Activated CD4-positive, alpha-beta T cell treated with anti-CD3 and anti-CD28 coated beads, Interleukin-2, amount 10 ng/mL, durations not matched to agents 7 days and 5 days (primary cell): ENCODE measurements at regions not wholly inside any gene's neighbourhood (a gene's known extent, or its start where the extent isn't known, plus 50 kb on each side); places are given as distances from the start of the nearest gene placed in this dataset.

Experiments used
- CTCF ChIA-PET: fragments of 350-600 bp; sonication (Branson Sonifier 250); formaldehyde crosslinking; loops from one replicate; lab custom pipeline; 2021; ENCODE audit warnings: antibody characterized with exemption; lab: Charles Lee
- POLR2A ChIA-PET: fragments of 350-600 bp; sonication (Branson Sonifier 250); formaldehyde crosslinking; loops from one replicate; lab custom pipeline; 2021; ENCODE audit warnings: antibody characterized with exemption; lab: Charles Lee
- DNase-seq: peaks from one replicate; pipeline ENCODE4 v3.0.0-alpha.2; 2020
- H3K27ac Mint-ChIP-seq: one replicate; pipeline ENCODE4 v1.8.0; 2021; ENCODE audit warnings: mild to moderate bottlenecking, moderate library complexity, mixed read lengths
- H3K27me3 Mint-ChIP-seq: one replicate; pipeline ENCODE4 v1.8.0; 2021; ENCODE audit warnings: mixed read lengths
- H3K36me3 Mint-ChIP-seq: one replicate; pipeline ENCODE4 v1.8.0; 2021; ENCODE audit warnings: low read depth, mixed read lengths
- H3K4me1 Mint-ChIP-seq: one replicate; pipeline ENCODE4 v1.8.0; 2021; ENCODE audit warnings: mixed read lengths
- H3K4me3 Mint-ChIP-seq: one replicate; pipeline ENCODE4 v1.8.0; 2021; ENCODE audit warnings: mild to moderate bottlenecking, moderate library complexity, mixed read lengths
- H3K9me3 Mint-ChIP-seq: one replicate; pipeline ENCODE4 v1.8.0; 2021; ENCODE audit warnings: mixed read lengths

DNA sequence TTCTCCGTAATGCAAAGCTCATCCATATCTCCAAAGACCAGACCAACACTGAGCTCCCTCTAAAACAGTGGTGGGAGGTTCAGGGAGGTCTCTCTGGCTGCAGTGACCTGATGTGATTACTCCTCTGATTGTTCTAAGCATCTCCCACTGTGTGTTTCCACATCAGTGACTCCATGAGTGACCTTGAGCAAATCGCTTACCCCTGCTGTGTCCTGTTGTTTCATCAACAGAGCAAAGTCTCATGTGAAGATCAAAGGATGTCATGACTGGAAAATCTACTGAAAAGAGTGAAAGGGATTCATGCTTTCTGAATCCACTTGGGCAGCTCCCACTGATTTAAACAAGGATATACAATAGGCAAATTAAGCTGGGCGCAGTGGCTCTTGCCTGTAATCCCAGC, 352.9 kb downstream of the TMEM114 start:
- Mint-ChIP-seq H3K4me3 (no peak overlapping the region), H3K36me3 (no peaks in the 10 kb centered on the region), H3K9me3 (peaks cover 3% of the 10 kb centered on the region), H3K27ac (no peak overlapping the region), H3K4me1 (no peaks in the 10 kb centered on the region), H3K27me3 (no peaks in the 10 kb centered on the region)
- no peak for DNase-seq
- POLR2A ChIA-PET: no interaction called here
- CTCF ChIA-PET: no interaction called here

- DNase-seq: no peak
- peaks cover 3% of the 10 kb centered on the region for H3K9me3 Mint-ChIP-seq
- no peaks in the 10 kb centered on the region for H3K27me3 Mint-ChIP-seq
- CTCF ChIA-PET: no interaction called here
- no peak overlapping the region for H3K27ac Mint-ChIP-seq
- H3K36me3 Mint-ChIP-seq: no peaks in the 10 kb centered on the region
- no peaks in the 10 kb centered on the region for H3K4me1 Mint-ChIP-seq
- H3K4me3 Mint-ChIP-seq: no peak overlapping the region
- POLR2A ChIA-PET: no interaction called here
These were observed 353.5 kb downstream of the TMEM114 start for GRCh38 chr16:8236816-8237215.

DNA sequence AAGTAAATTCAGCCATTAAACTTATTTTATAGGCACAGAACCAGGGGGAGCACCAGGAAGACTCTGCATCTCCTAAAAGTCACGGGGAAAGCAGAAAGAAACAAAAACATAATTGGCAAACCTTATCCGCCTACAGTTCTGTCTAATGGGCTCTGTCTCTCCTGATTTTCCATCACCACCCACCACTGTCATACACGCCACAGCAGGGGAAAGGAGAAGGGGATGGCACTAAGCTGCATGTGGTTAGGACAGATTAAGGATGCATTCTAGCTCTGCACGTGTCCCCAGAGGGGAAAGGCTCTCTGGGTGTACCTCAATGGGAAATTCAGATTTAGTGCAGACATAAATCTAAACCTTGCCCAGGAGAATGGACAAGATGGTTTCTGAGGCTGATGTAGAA, 359.8 kb downstream of the TMEM114 start:
- Mint-ChIP-seq H3K4me1 (no peaks in the 10 kb centered on the region), H3K27me3 (no peaks in the 10 kb centered on the region), H3K36me3 (no peaks in the 10 kb centered on the region), H3K4me3 (no peak overlapping the region), H3K9me3 (peaks cover 2% of the 10 kb centered on the region), H3K27ac (no peak overlapping the region)
- CTCF ChIA-PET: no interaction called here
- DNase-seq: no peak
- POLR2A ChIA-PET: no interaction called here

- no peak overlapping the region for H3K27ac Mint-ChIP-seq
- ChIA-PET CTCF (no interaction called here), POLR2A (no interaction called here)
- H3K4me3 Mint-ChIP-seq: no peak overlapping the region
- peaks cover 2% of the 10 kb centered on the region for H3K9me3 Mint-ChIP-seq
- no peaks in the 10 kb centered on the region for H3K4me1 Mint-ChIP-seq
- no peaks in the 10 kb centered on the region for H3K27me3 Mint-ChIP-seq
- H3K36me3 Mint-ChIP-seq: no peaks in the 10 kb centered on the region
- DNase-seq: no peak
These were observed 361.2 kb downstream of the TMEM114 start for GRCh38 chr16:8229011-8229520.

DNA sequence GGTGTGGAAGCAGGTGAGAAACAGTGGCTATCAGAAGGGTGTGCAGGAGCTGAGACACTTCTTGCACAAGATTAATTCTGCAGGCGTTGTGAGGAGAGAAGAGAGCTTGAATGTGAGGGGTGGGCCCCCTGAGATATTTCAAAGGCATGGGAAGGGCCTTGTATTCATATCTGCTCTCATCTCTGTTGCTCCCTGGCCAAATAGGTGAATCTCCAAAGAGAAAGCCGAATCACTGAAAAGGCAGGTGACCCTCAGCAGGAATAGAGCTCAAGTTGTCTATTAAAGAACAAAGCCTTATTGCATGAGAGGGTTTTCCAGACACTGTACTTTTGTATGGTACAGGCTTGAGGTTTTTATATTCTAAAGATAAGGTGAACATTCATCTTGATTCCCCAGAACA, 373.1 kb downstream of the TMEM114 start:
- no peak for DNase-seq
- Mint-ChIP-seq H3K27me3 (no peaks in the 10 kb centered on the region), H3K4me3 (no peak overlapping the region), H3K36me3 (no peaks in the 10 kb centered on the region), H3K4me1 (no peaks in the 10 kb centered on the region), H3K9me3 (peaks cover 18% of the 10 kb centered on the region), H3K27ac (no peak overlapping the region)
- CTCF ChIA-PET: no interaction called here
- POLR2A ChIA-PET: interaction anchor here (0.7 kb wide), 1 partner anchor 22 kb away, joined by 3 read pairs; no protein-coding TSS in a partner anchor

DNA sequence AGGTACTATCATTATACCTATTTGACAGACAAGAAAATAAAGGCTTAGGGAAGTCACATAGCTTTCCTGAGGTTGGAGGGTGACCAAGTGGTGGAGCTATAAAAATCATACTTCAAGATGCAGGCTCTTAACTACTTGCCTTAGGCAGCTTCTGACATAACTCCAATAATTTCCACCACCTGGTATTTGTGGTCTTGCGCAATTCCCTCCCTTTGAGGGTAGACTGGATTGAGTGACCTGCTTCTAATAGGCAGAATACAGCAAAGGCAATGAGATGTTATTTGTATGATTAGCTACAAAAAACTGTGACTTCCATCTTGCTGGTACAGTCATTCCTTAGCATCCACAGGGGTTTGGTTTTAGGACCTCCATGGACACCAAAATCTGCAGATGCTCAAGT, 385.5 kb downstream of the TMEM114 start:
- H3K36me3 Mint-ChIP-seq: no peaks in the 10 kb centered on the region
- POLR2A ChIA-PET: no interaction called here
- peaks cover 3% of the 10 kb centered on the region for H3K9me3 Mint-ChIP-seq
- DNase-seq: no peak
- no peaks in the 10 kb centered on the region for H3K4me1 Mint-ChIP-seq
- no peak overlapping the region for H3K4me3 Mint-ChIP-seq
- CTCF ChIA-PET: interaction anchor here (0.9 kb wide), 1 partner anchor 87 kb away, joined by 3 read pairs; no protein-coding TSS in a partner anchor
- no peaks in the 10 kb centered on the region for H3K27me3 Mint-ChIP-seq
- no peak overlapping the region for H3K27ac Mint-ChIP-seq

GRCh38 chr16:8204096-8204495, 386.2 kb downstream of the TMEM114 start:
- H3K4me3 Mint-ChIP-seq: no peak overlapping the region

DNA sequence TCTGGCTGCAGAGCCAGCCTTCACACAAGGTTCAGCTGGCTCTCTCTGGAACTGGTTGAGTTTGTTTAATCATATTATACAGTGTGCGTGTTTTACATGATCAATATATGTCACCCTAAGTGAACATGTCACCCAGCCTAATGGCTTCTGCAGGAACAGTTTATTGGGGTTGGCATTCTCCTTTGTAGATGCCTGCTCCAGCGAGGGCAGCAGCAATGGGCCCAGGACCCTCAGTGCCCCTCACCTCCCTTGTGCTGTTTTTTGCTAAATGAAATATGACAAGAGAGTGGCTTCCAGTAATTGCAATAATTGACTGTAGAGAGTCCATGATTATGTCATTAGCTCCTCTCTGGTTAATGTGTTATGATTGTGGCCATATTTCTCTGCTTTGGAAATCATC, 387.2 kb downstream of the TMEM114 start:
- Mint-ChIP-seq H3K36me3 (no peaks in the 10 kb centered on the region), H3K4me3 (no peak overlapping the region), H3K9me3 (peaks cover 3% of the 10 kb centered on the region), H3K27ac (no peak overlapping the region), H3K27me3 (no peaks in the 10 kb centered on the region), H3K4me1 (no peaks in the 10 kb centered on the region)
- DNase-seq: no peak
- ChIA-PET CTCF (no interaction called here), POLR2A (no interaction called here)

More at GRCh38 chr16:8204096-8204495, 386.2 kb downstream of the TMEM114 start:
- peaks cover 3% of the 10 kb centered on the region for H3K9me3 Mint-ChIP-seq
- no peaks in the 10 kb centered on the region for H3K36me3 Mint-ChIP-seq
- H3K27ac Mint-ChIP-seq: no peak overlapping the region
- DNase-seq: no peak
- H3K4me1 Mint-ChIP-seq: no peaks in the 10 kb centered on the region
- CTCF ChIA-PET: interaction anchor here (0.9 kb wide), 1 partner anchor 86 kb away, joined by 3 read pairs; no protein-coding TSS in a partner anchor
- no peaks in the 10 kb centered on the region for H3K27me3 Mint-ChIP-seq
- POLR2A ChIA-PET: no interaction called here

DNA sequence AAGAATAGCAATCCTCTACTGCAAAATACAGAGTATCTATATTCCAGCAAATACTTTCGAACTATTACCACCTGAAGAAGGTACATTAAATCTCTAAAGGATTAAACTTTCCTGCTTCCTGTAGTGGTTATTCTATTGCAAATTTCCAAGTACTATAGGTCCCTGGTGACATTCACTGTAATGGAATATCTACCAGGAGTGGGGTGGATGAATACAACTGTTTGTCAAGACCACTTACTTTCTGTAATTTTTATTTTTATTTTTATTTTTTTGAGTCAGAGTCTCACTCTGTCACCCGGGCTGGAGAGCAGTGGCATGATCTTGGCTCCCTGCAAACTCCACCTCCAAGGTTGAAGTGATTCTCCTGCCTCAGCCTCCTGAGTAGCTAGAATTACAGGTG, 389.5 kb downstream of the TMEM114 start:
- Mint-ChIP-seq H3K4me1 (no peaks in the 10 kb centered on the region), H3K36me3 (no peaks in the 10 kb centered on the region), H3K27ac (no peak overlapping the region), H3K27me3 (no peaks in the 10 kb centered on the region), H3K4me3 (no peak overlapping the region), H3K9me3 (peaks cover 5% of the 10 kb centered on the region)
- CTCF ChIA-PET: no interaction called here
- no peak for DNase-seq
- POLR2A ChIA-PET: no interaction called here

GRCh38 chr16:8199390-8199789, 390.9 kb downstream of the TMEM114 start:
- Mint-ChIP-seq H3K9me3 (peaks cover 5% of the 10 kb centered on the region), H3K4me3 (no peak overlapping the region), H3K27ac (no peak overlapping the region), H3K4me1 (no peaks in the 10 kb centered on the region), H3K27me3 (no peaks in the 10 kb centered on the region), H3K36me3 (no peaks in the 10 kb centered on the region)
- ChIA-PET CTCF (no interaction called here), POLR2A (no interaction called here)
- no peak for DNase-seq

- Mint-ChIP-seq H3K27me3 (no peaks in the 10 kb centered on the region), H3K27ac (no peak overlapping the region), H3K4me1 (no peaks in the 10 kb centered on the region), H3K4me3 (no peak overlapping the region), H3K9me3 (peaks cover 19% of the 10 kb centered on the region), H3K36me3 (no peaks in the 10 kb centered on the region)
- DNase-seq: no peak
- ChIA-PET CTCF (interaction anchor here (1.6 kb wide), 1 partner anchor 16 kb away, joined by 4 read pairs; no protein-coding TSS in a partner anchor), POLR2A (interaction anchor here (0.7 kb wide), 1 partner anchor 22 kb away, joined by 3 read pairs; no protein-coding TSS in a partner anchor)
These were observed 395.5 kb downstream of the TMEM114 start for GRCh38 chr16:8194794-8195193.

- Mint-ChIP-seq H3K4me1 (no peaks in the 10 kb centered on the region), H3K27me3 (no peaks in the 10 kb centered on the region), H3K36me3 (no peaks in the 10 kb centered on the region), H3K4me3 (no peak overlapping the region), H3K9me3 (peaks cover 20% of the 10 kb centered on the region), H3K27ac (no peak overlapping the region)
- DNase-seq: no peak
- POLR2A ChIA-PET: no interaction called here
- CTCF ChIA-PET: no interaction called here
These were observed 401.5 kb downstream of the TMEM114 start for GRCh38 chr16:8188841-8189240.

DNA sequence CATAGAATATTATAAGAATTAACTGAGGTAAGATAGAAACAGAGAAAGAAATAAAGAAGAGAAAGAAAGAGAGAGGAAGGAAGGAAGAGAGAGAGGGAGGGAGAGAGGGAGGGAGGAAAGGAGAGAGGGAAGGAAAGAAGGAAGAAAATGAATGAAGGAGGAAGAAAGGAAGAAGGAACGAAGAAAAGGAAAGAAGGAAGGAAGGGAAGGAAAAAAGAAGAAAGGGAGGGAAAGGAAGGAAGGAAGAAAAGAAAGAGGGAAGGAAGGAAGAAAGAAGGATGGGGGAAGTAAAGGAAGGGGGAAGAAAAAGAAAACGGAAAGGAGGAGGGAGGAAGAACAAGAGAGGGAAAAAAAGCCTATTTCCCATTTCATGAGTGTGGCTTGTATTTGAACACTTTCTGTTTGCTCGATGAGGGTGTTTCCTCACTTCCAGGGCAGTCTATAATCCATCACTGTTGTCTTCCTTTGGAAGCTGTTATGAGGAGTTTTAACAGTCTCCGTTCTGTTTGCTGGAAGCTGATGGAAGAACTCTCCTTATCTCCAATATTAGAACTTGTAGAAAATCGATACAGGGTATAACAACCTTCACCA, 402.4 kb downstream of the TMEM114 start:
- Mint-ChIP-seq H3K4me3 (no peak overlapping the region), H3K27ac (no peak overlapping the region), H3K4me1 (no peaks in the 10 kb centered on the region), H3K9me3 (peaks cover 17% of the 10 kb centered on the region), H3K36me3 (no peaks in the 10 kb centered on the region), H3K27me3 (no peaks in the 10 kb centered on the region)
- POLR2A ChIA-PET: no interaction called here
- DNase-seq: no peak
- CTCF ChIA-PET: no interaction called here

- Mint-ChIP-seq H3K27ac (no peak overlapping the region), H3K4me1 (no peaks in the 10 kb centered on the region), H3K36me3 (no peaks in the 10 kb centered on the region), H3K4me3 (no peak overlapping the region), H3K27me3 (no peaks in the 10 kb centered on the region), H3K9me3 (peaks cover 4% of the 10 kb centered on the region)
- ChIA-PET CTCF (interaction anchor here (0.6 kb wide), 1 partner anchor 1648 kb away, joined by 3 read pairs; no protein-coding TSS in a partner anchor), POLR2A (no interaction called here)
- no peak for DNase-seq
These were observed 405.5 kb downstream of the TMEM114 start for GRCh38 chr16:8184854-8185253.
